K562 (cell line): ENCODE measurements at regions not wholly inside any gene's neighbourhood (a gene's known extent, or its start where the extent isn't known, plus 50 kb on each side); places are given as distances from the start of the nearest gene placed in this dataset.

Experiments used
- CBX8 ChIP-seq: fragments of 200-600 bp; sonication (generic); IDR thresholded peaks from 2 replicates; pipeline ENCODE4 v1.6.1; 2012; ENCODE audit warnings: borderline replicate concordance, mixed run types, low read depth, mild to moderate bottlenecking, moderate library complexity, mixed read lengths, low read length, control low read depth, inconsistent platforms; ENCODE audit not compliant: poor library complexity, severe bottlenecking; ENCODE audit errors: extremely low read depth
- CCNT2 ChIP-seq: IDR thresholded peaks from 2 replicates; pipeline ENCODE4 v1.6.1; 2011; ENCODE audit warnings: borderline replicate concordance, low read depth, mild to moderate bottlenecking, moderate library complexity, mixed read lengths, low read length; ENCODE audit not compliant: insufficient read length; ENCODE audit errors: extremely low read depth
- DPF2 ChIP-seq: fragments of 450-650 bp; IDR thresholded peaks from 2 replicates; pipeline ENCODE4 v1.6.1; 2016
- NFIC ChIP-seq: fragments of 450-650 bp; IDR thresholded peaks from 2 replicates; pipeline ENCODE4 v1.6.1; 2017; ENCODE audit warnings: mild to moderate bottlenecking, inconsistent platforms
- NR1H2 ChIP-seq: sonication (generic); formaldehyde crosslinking; IDR thresholded peaks from 2 replicates; pipeline ENCODE4 v1.4.0; 2020; ENCODE audit warnings: mild to moderate bottlenecking, missing genetic modification reagents
- POLR2G ChIP-seq: fragments of 200-400 bp; formaldehyde crosslinking; IDR thresholded peaks from 2 replicates; pipeline ENCODE4 v1.6.1; 2017; ENCODE audit warnings: low read depth, mild to moderate bottlenecking, antibody characterized with exemption, low read length, moderate library complexity
- TF ChIP-seq, protein P1 (sequence below), 2 experiments: fragments of 450-650 bp; formaldehyde crosslinking in 1 of 2; IDR thresholded peaks; 2 replicates each; pipeline versions ENCODE4 v1.4.0 to v1.6.1; 2014 to 2020; ENCODE audit warnings: mild to moderate bottlenecking in 2 of 2, borderline replicate concordance in 1 of 2, low read depth in 1 of 2
- TF ChIP-seq, protein P2 (sequence below): fragments of 250-450 bp; sonication (Bioruptor Pico); IDR thresholded peaks from 2 replicates; pipeline ENCODE4 v1.5.0; 2022; ENCODE audit warnings: mild to moderate bottlenecking
- TF ChIP-seq, protein P3 (sequence below): fragments of 450-650 bp; IDR thresholded peaks from 2 replicates; pipeline ENCODE4 v1.6.1; 2016; ENCODE audit warnings: missing biosample characterization, missing genetic modification characterization
- TF ChIP-seq, protein P4 (sequence below): fragments of 250-450 bp; sonication (Bioruptor Pico); IDR thresholded peaks from 2 replicates; pipeline ENCODE4 v1.8.0; 2022; ENCODE audit warnings: inconsistent platforms
- TF ChIP-seq, protein P5 (sequence below): IDR thresholded peaks from 2 replicates; pipeline ENCODE4 v1.6.1; 2011; ENCODE audit warnings: borderline replicate concordance, low read depth, mild to moderate bottlenecking, moderate library complexity, low read length; ENCODE audit not compliant: insufficient read depth, poor library complexity, severe bottlenecking

DNA sequence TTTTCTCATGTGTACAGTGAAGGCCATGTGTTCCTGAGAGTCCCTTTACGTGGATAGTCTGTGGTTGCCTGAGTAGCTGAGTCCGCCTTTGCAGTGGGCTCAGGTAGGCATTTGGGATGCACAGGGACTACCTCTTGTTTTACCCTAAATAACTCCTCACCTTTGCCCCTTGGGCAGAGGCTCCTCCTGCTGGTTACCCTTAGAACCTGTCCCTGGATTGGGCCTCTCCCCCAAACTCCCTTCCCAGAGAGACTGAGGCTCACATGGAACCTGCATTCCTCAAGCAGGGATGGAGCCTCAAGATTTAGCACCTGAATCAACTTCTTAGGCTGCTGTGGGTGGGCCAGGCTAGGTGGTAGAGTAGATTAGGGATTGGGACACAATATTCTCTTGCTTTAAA lies 111.7 kb downstream of the FOXD2 start (continued):
- TF ChIP-seq, protein P1, sequence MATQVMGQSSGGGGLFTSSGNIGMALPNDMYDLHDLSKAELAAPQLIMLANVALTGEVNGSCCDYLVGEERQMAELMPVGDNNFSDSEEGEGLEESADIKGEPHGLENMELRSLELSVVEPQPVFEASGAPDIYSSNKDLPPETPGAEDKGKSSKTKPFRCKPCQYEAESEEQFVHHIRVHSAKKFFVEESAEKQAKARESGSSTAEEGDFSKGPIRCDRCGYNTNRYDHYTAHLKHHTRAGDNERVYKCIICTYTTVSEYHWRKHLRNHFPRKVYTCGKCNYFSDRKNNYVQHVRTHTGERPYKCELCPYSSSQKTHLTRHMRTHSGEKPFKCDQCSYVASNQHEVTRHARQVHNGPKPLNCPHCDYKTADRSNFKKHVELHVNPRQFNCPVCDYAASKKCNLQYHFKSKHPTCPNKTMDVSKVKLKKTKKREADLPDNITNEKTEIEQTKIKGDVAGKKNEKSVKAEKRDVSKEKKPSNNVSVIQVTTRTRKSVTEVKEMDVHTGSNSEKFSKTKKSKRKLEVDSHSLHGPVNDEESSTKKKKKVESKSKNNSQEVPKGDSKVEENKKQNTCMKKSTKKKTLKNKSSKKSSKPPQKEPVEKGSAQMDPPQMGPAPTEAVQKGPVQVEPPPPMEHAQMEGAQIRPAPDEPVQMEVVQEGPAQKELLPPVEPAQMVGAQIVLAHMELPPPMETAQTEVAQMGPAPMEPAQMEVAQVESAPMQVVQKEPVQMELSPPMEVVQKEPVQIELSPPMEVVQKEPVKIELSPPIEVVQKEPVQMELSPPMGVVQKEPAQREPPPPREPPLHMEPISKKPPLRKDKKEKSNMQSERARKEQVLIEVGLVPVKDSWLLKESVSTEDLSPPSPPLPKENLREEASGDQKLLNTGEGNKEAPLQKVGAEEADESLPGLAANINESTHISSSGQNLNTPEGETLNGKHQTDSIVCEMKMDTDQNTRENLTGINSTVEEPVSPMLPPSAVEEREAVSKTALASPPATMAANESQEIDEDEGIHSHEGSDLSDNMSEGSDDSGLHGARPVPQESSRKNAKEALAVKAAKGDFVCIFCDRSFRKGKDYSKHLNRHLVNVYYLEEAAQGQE (IDR thresholded peaks at IDR 0.05; ENCODE audit: borderline replicate concordance) = peak; percentile 26; the same call in 1 of the 2 replicates
- TF ChIP-seq, protein P1 (CRISPR knock-in tag; IDR thresholded peaks at IDR 0.05; ENCODE audit: low read depth) = no peak
- TF ChIP-seq, protein P2, sequence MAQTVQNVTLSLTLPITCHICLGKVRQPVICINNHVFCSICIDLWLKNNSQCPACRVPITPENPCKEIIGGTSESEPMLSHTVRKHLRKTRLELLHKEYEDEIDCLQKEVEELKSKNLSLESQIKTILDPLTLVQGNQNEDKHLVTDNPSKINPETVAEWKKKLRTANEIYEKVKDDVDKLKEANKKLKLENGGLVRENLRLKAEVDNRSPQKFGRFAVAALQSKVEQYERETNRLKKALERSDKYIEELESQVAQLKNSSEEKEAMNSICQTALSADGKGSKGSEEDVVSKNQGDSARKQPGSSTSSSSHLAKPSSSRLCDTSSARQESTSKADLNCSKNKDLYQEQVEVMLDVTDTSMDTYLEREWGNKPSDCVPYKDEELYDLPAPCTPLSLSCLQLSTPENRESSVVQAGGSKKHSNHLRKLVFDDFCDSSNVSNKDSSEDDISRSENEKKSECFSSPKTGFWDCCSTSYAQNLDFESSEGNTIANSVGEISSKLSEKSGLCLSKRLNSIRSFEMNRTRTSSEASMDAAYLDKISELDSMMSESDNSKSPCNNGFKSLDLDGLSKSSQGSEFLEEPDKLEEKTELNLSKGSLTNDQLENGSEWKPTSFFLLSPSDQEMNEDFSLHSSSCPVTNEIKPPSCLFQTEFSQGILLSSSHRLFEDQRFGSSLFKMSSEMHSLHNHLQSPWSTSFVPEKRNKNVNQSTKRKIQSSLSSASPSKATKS = no peak
- no peak for TF ChIP-seq DPF2
- no peak for TF ChIP-seq CCNT2
- TF ChIP-seq, protein P3, sequence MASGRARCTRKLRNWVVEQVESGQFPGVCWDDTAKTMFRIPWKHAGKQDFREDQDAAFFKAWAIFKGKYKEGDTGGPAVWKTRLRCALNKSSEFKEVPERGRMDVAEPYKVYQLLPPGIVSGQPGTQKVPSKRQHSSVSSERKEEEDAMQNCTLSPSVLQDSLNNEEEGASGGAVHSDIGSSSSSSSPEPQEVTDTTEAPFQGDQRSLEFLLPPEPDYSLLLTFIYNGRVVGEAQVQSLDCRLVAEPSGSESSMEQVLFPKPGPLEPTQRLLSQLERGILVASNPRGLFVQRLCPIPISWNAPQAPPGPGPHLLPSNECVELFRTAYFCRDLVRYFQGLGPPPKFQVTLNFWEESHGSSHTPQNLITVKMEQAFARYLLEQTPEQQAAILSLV (tag) = no peak
- TF ChIP-seq, protein P4, sequence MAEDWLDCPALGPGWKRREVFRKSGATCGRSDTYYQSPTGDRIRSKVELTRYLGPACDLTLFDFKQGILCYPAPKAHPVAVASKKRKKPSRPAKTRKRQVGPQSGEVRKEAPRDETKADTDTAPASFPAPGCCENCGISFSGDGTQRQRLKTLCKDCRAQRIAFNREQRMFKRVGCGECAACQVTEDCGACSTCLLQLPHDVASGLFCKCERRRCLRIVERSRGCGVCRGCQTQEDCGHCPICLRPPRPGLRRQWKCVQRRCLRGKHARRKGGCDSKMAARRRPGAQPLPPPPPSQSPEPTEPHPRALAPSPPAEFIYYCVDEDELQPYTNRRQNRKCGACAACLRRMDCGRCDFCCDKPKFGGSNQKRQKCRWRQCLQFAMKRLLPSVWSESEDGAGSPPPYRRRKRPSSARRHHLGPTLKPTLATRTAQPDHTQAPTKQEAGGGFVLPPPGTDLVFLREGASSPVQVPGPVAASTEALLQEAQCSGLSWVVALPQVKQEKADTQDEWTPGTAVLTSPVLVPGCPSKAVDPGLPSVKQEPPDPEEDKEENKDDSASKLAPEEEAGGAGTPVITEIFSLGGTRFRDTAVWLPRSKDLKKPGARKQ (CRISPR knock-in tag) = no peak
- no peak for TF ChIP-seq NFIC
- no peak for TF ChIP-seq NR1H2
- TF ChIP-seq, protein P5, sequence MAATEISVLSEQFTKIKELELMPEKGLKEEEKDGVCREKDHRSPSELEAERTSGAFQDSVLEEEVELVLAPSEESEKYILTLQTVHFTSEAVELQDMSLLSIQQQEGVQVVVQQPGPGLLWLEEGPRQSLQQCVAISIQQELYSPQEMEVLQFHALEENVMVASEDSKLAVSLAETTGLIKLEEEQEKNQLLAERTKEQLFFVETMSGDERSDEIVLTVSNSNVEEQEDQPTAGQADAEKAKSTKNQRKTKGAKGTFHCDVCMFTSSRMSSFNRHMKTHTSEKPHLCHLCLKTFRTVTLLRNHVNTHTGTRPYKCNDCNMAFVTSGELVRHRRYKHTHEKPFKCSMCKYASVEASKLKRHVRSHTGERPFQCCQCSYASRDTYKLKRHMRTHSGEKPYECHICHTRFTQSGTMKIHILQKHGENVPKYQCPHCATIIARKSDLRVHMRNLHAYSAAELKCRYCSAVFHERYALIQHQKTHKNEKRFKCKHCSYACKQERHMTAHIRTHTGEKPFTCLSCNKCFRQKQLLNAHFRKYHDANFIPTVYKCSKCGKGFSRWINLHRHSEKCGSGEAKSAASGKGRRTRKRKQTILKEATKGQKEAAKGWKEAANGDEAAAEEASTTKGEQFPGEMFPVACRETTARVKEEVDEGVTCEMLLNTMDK = peak; percentile 12
- no peak for TF ChIP-seq POLR2G
- TF ChIP-seq CBX8 = no peak
